Testis (tissue), 2 donors: ENCODE measurements at regions not wholly inside any gene's neighbourhood (a gene's known extent, or its start where the extent isn't known, plus 50 kb on each side); places are given as distances from the start of the nearest gene placed in this dataset.

Experiments
- DNase-seq: peaks from one replicate; pipeline ENCODE4 v3.0.0-alpha.2; 2019
- H3K27ac ChIP-seq, 2 donors: fragments of 200-600 bp; sonication (generic); one replicate each; pipeline ENCODE4 v1.5.1; 2019
- H3K27me3 ChIP-seq: fragments of 200-600 bp; sonication (generic); one replicate; pipeline ENCODE4 v1.5.1; 2019
- H3K36me3 ChIP-seq: fragments of 200-600 bp; sonication (generic); one replicate; pipeline ENCODE4 v1.5.1; 2017; ENCODE audit warnings: low read depth; ENCODE audit errors: missing control alignments
- H3K4me1 ChIP-seq: fragments of 200-600 bp; sonication (generic); one replicate; pipeline ENCODE4 v1.5.1; 2019
- H3K4me3 ChIP-seq, 2 donors: fragments of 200-600 bp; sonication (generic); one replicate each; pipeline ENCODE4 v1.5.1; 2017 to 2019
- H3K9me3 ChIP-seq: fragments of 200-600 bp; sonication (generic); one replicate; pipeline ENCODE4 v1.5.1; 2017
- CTCF ChIP-seq, 3 experiments: fragments of 450-650 bp in 2 of 3; fragments of 200-600 bp in 1 of 3; sonication (generic) in 1 of 3; IDR thresholded peaks; one replicate each; pipeline ENCODE4 v1.5.1; 2016 to 2019; ENCODE audit warnings: antibody characterized with exemption in 3 of 3, mild to moderate bottlenecking in 2 of 3, moderate library complexity in 1 of 3
- POLR2A ChIP-seq: fragments of 450-650 bp; IDR thresholded peaks from one replicate; pipeline ENCODE4 v1.6.1; 2017; ENCODE audit warnings: antibody characterized with exemption, mild to moderate bottlenecking, moderate library complexity
- WGBS, 2 donors: methylation state at CpG; one replicate each; pipeline ENCODE4 v1.1.5; 2018; 5-methylcytosine and 5-hydroxymethylcytosine counted together
- intact Hi-C: fragments of 100-400 bp; cut with DNase I; formaldehyde crosslinking; loops from one replicate; pipeline ENCODE4 v1.15.1; 2023; ENCODE audit warnings: low total_unique reads

- Histone ChIP-seq H3K9me3 (no peaks in the 10 kb centered on the region), H3K27me3 (no peaks in the 10 kb centered on the region), H3K36me3 (no peaks in the 10 kb centered on the region), H3K27ac (no peak overlapping the region), H3K4me1 (peaks cover 6% of the 10 kb centered on the region), H3K4me3 (no peak overlapping the region)
- DNase-seq = no peak
- intact Hi-C loops = no loop called here
- WGBS, 2 donors = 78 to 83% methylated on average over 9 to 15 of the region's 15 CpGs
- TF ChIP-seq CTCF (IDR thresholded peaks at IDR 0.05) (no peak), POLR2A (no peak)
Observed at GRCh38 chr12:124715121-124715990, 147.9 kb upstream of the NCOR2 start.

GRCh38 chr12:124713436-124714082, 146.1 kb upstream of the NCOR2 start:
- Histone ChIP-seq H3K27me3 (no peaks in the 10 kb centered on the region), H3K27ac (peak overlapping the region in 1 of 2 donors; percentile 73), H3K4me1 (peaks cover 13% of the 10 kb centered on the region), H3K4me3 (no peak overlapping the region), H3K9me3 (no peaks in the 10 kb centered on the region), H3K36me3 (no peaks in the 10 kb centered on the region)
- no peak for TF ChIP-seq CTCF (IDR thresholded peaks at IDR 0.05)
- TF ChIP-seq POLR2A = no peak
- no peak for DNase-seq
- WGBS, 2 donors = 68 to 81% methylated on average over 17 of the region's 17 CpGs
- intact Hi-C loops = no loop called here

- WGBS, 2 donors = 78 to 85% methylated on average over 12 to 14 of the region's 14 CpGs
- no peak overlapping the region for H3K4me3 ChIP-seq
Observed at GRCh38 chr12:124713041-124713435, 145.6 kb upstream of the NCOR2 start.

GRCh38 chr12:124711344-124711743, 143.9 kb upstream of the NCOR2 start:
- intact Hi-C loops = no loop called here
- Histone ChIP-seq H3K4me1 (peaks cover 13% of the 10 kb centered on the region), H3K4me3 (no peak overlapping the region), H3K9me3 (no peaks in the 10 kb centered on the region), H3K27me3 (no peaks in the 10 kb centered on the region), H3K36me3 (no peaks in the 10 kb centered on the region), H3K27ac (no peak overlapping the region)
- TF ChIP-seq CTCF (IDR thresholded peaks at IDR 0.05) (no peak), POLR2A (no peak)
- DNase-seq = no peak
- WGBS, 2 donors = 88 to 89% methylated on average over 11 of the region's 11 CpGs

More at GRCh38 chr12:124713041-124713435, 145.6 kb upstream of the NCOR2 start:
- peak; percentile 64 for DNase-seq
- no peaks in the 10 kb centered on the region for H3K9me3 ChIP-seq
- intact Hi-C loops = no loop called here
- TF ChIP-seq CTCF (IDR thresholded peaks at IDR 0.05) (no peak), POLR2A (no peak)
- H3K27ac ChIP-seq = peak overlapping the region in 1 of 2 donors; percentile 73
- H3K4me1 ChIP-seq = peaks cover 13% of the 10 kb centered on the region
- H3K27me3 ChIP-seq = no peaks in the 10 kb centered on the region
- H3K36me3 ChIP-seq = no peaks in the 10 kb centered on the region
